Loucy (cell line): ENCODE measurements at regions not wholly inside any gene's neighbourhood (a gene's known extent, or its start where the extent isn't known, plus 50 kb on each side); places are given as distances from the start of the nearest gene placed in this dataset.

Experiments
- EZH2phosphoT487 ChIP-seq: fragments of 200-600 bp; IDR thresholded peaks from 2 replicates; pipeline ENCODE4 v1.6.1; 2018; ENCODE audit warnings: antibody characterized with exemption, mild to moderate bottlenecking, moderate library complexity, borderline replicate concordance
- TF ChIP-seq, protein P1 (sequence below): fragments of 200-600 bp; sonication (generic); conservative IDR thresholded peaks from 2 replicates; pipeline ENCODE4 v1.5.1; 2014; ENCODE audit warnings: mild to moderate bottlenecking, antibody characterized with exemption, low read length

DNA sequence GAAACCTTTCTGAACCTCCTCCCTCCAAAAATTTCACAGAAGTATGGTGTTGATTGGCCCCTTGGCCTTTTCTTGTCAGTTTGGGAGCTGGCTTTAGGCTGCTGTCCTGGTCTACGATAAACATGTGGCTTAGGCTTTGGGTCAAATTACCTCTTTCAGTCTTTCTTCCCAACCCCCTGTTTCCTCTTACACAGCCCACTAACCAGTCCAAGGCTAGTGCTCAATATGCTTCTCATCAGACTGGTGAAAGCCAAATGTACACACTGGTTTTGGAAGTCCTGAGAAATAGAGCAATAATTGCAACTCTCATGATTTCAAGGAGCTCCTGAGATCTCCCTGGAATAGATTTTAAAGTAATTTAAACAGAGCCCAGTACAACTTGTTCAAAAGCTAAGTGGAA, 933.7 kb upstream of the GJE1 start:
- TF ChIP-seq, protein P1, sequence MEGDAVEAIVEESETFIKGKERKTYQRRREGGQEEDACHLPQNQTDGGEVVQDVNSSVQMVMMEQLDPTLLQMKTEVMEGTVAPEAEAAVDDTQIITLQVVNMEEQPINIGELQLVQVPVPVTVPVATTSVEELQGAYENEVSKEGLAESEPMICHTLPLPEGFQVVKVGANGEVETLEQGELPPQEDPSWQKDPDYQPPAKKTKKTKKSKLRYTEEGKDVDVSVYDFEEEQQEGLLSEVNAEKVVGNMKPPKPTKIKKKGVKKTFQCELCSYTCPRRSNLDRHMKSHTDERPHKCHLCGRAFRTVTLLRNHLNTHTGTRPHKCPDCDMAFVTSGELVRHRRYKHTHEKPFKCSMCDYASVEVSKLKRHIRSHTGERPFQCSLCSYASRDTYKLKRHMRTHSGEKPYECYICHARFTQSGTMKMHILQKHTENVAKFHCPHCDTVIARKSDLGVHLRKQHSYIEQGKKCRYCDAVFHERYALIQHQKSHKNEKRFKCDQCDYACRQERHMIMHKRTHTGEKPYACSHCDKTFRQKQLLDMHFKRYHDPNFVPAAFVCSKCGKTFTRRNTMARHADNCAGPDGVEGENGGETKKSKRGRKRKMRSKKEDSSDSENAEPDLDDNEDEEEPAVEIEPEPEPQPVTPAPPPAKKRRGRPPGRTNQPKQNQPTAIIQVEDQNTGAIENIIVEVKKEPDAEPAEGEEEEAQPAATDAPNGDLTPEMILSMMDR: no peak
- no peak for TF ChIP-seq EZH2phosphoT487
